Right cardiac atrium (tissue), 5 donors: ENCODE measurements at regions not wholly inside any gene's neighbourhood (a gene's known extent, or its start where the extent isn't known, plus 50 kb on each side); places are given as distances from the start of the nearest gene placed in this dataset.

Experiments
- ATAC-seq, 2 donors: fragments of 200-7000 bp; cut with Tn5 transposase; one replicate each; pipeline versions ENCODE4 v1.8.0 to v1.9.1; 2020; ENCODE audit warnings: moderate library complexity in 2 of 2, mild to moderate bottlenecking in 1 of 2
- DNase-seq, 3 donors: peaks; one replicate each; pipeline ENCODE4 v3.0.0-alpha.2; 2020
- H3K27ac ChIP-seq: one replicate; pipeline ENCODE4 v1.5.1; 2013; ENCODE audit warnings: mild to moderate bottlenecking, low read length, control low read depth, moderate library complexity
- H3K27me3 ChIP-seq: one replicate; pipeline ENCODE4 v1.6.1; 2013; ENCODE audit not compliant: control insufficient read depth, insufficient read depth
- H3K4me1 ChIP-seq: one replicate; pipeline ENCODE4 v1.6.1; 2013; ENCODE audit warnings: low read length; ENCODE audit not compliant: control insufficient read depth, insufficient read depth
- H3K4me3 ChIP-seq: one replicate; pipeline ENCODE4 v1.5.1; 2013; ENCODE audit warnings: low read length, control low read depth
- H3K9me3 ChIP-seq: one replicate; pipeline ENCODE4 v1.6.1; 2013; ENCODE audit warnings: low read length; ENCODE audit not compliant: control insufficient read depth
- WGBS: extraction: QIAGEN DNeasy Blood & Tissue Kit; methylation state at CpG from one replicate; pipeline ENCODE4 v1.1.7; 2013; 5-methylcytosine and 5-hydroxymethylcytosine counted together
- intact Hi-C, 4 donors: fragments of 100-400 bp; cut with DNase I; formaldehyde crosslinking; loops; one replicate each; pipeline versions ENCODE4 v1.11.0 to v1.14.0; 2022 to 2023
- donor health status: healthy with polysubstance abuse.
- donor health status: DM: no; HTN: yes; CAD: no.
- donor health status: DM: no; HTN: no; CAD: no.
- donor health status: DM: no; HTN: yes; CAD: no; lungs with severe emphysema.
- donor health status: DM: yes; HTN: yes; CAD: no.

GRCh38 chr3:13174803-13175135 lies 101.5 kb upstream of the IQSEC1 start:
- no peak overlapping the region for H3K4me3 ChIP-seq
- H3K9me3 ChIP-seq = no peaks in the 10 kb centered on the region
- no peak for ATAC-seq
- intact Hi-C loops = no loop called here
- no peak overlapping the region for H3K27ac ChIP-seq
- H3K27me3 ChIP-seq = no peaks in the 10 kb centered on the region
- 81% methylated on average over 6 of the region's 6 CpGs for WGBS
- no peaks in the 10 kb centered on the region for H3K4me1 ChIP-seq
- no peak for DNase-seq

- intact Hi-C loops = no loop called here
- peak in 1 of 2 donors; percentile 11 for ATAC-seq
- no peak for DNase-seq
- Histone ChIP-seq H3K27me3 (no peaks in the 10 kb centered on the region), H3K4me3 (no peak overlapping the region), H3K9me3 (no peaks in the 10 kb centered on the region), H3K4me1 (no peaks in the 10 kb centered on the region), H3K27ac (no peak overlapping the region)
- WGBS = 82% methylated on average over 17 of the region's 17 CpGs
These were observed 101.0 kb upstream of the IQSEC1 start for GRCh38 chr3:13174011-13174802.

GRCh38 chr3:13173186-13173585 lies 100.0 kb upstream of the IQSEC1 start:
- 69% methylated on average over 6 of the region's 6 CpGs for WGBS
- intact Hi-C loops = no loop called here
- Histone ChIP-seq H3K4me1 (no peaks in the 10 kb centered on the region), H3K4me3 (no peak overlapping the region), H3K9me3 (no peaks in the 10 kb centered on the region), H3K27ac (no peak overlapping the region), H3K27me3 (no peaks in the 10 kb centered on the region)
- peak in 1 of 2 donors; percentile 16 for ATAC-seq
- no peak for DNase-seq

DNA sequence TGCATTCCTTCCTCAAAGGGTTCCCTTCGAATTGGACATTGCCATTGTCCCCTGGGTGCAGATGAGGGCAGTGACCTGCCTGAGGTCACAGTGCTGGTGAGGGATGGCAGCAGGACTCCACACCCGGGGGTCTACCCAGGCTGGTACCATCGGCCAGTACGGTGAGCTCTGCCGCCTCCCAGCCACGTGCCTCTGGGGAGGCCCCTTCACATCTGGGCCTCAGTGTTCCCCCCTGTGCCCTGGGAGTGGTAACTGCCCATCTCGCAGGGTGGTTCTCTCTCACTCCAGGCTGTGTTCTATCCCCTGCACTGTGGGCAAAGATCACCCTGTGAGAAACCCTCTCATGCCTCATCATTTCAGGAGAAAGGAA lies 99.4 kb upstream of the IQSEC1 start:
- Histone ChIP-seq H3K27me3 (no peaks in the 10 kb centered on the region), H3K4me1 (no peaks in the 10 kb centered on the region), H3K27ac (no peak overlapping the region), H3K9me3 (no peaks in the 10 kb centered on the region), H3K4me3 (no peak overlapping the region)
- 86% methylated on average over 7 of the region's 7 CpGs for WGBS
- no peak for DNase-seq
- no peak for ATAC-seq
- intact Hi-C loops = no loop called here

DNA sequence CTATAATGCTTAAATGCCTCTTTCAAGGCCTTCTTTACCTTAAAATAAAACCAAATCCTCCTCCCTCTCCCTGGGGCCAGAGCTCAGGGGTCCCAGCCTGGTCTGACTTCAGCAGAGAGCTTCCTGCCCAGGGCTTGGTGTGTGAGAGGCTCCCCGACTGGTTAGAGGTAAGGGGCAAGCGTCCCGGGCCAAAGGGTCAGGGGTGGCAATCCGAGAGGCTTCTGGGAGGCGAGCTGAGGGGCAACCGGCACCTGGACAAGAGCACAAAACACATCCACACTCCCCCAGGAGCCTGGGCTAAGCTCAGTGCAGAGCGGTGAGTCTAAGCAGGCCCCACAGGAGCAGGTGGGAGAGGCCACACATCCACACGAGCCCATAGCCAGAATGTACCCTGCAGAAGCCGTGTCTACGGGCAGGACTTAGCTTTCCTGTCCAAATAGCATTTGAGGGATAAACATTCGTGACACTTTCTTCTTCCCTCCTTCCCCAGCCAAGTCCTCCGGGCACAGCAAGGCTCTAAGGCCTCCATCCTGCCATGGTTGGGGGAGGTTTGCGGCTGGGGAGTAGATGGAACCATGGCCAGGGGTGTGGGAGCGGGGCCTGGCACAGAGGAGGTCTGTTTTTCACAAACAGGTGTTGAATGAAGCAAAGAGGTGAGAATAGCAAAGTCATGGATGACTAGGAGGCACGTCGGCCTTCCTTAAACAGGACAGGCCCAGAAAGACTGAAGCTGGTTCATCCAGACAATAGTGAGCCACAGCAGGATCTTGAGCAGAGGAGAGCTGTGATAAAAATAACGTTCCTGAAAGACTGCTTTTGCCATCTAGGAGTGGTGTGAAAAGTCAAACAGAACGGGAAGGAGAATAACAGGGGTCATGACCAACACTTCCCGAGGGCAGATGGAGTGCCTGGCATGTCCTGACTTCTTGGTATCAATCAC lies 98.7 kb upstream of the IQSEC1 start:
- DNase-seq (no peak), ATAC-seq (no peak)
- intact Hi-C loops = no loop called here

DNA sequence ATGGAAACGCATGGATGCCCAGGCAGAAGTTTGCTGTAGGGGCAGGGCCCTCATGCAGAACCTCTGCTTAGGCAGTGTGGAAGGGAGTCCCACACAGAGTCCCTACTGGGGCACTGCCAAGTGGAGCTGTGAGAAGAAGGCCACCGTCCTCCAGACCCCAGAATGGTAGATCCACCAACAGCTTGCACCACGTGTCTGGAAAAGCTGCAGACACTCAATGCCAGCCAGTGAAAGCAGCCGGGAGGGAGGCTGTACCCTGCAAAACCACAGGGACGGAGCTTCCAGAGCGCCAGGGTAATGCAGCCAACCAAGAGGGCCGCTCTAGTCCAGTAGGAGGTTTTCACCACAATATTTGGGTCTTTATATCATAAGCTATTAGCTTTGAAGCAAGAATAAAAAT lies 97.1 kb upstream of the IQSEC1 start:
- Histone ChIP-seq H3K4me1 (no peaks in the 10 kb centered on the region), H3K27me3 (no peaks in the 10 kb centered on the region), H3K9me3 (no peaks in the 10 kb centered on the region), H3K4me3 (no peak overlapping the region), H3K27ac (no peak overlapping the region)
- no peak for ATAC-seq
- DNase-seq = no peak
- 81% methylated on average over 7 of the region's 7 CpGs for WGBS
- intact Hi-C loops = no loop called here

More for the DNA sequence above, 98.7 kb upstream of the IQSEC1 start:
- WGBS = 80% methylated on average over 19 of the region's 19 CpGs
- Histone ChIP-seq H3K27me3 (no peaks in the 10 kb centered on the region), H3K4me3 (no peak overlapping the region), H3K9me3 (no peaks in the 10 kb centered on the region), H3K4me1 (no peaks in the 10 kb centered on the region), H3K27ac (no peak overlapping the region)

DNA sequence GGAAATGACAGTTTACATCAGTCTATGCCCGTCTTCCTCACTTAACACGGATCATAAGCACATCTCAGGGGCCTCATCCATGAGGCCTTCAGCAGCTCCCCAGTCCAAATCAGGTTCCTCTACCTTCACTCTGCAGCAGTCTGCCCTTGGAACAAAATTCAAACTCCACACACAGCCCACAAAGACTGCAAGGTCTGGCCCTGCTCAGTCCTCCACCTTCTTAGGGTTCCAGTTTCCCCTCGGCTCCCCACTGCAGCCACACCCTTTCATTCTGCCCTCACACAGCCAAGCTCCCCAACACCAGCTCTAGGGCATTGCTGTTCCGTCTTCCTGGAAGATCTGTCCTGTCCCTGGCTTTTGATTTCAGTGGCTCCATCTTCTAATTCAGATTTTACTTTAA lies 95.2 kb upstream of the IQSEC1 start:
- DNase-seq = no peak

GRCh38 chr3:13167829-13168228 lies 94.6 kb upstream of the IQSEC1 start:
- 89% methylated on average over 2 of the region's 2 CpGs for WGBS
- Histone ChIP-seq H3K9me3 (no peaks in the 10 kb centered on the region), H3K27ac (no peak overlapping the region), H3K27me3 (no peaks in the 10 kb centered on the region), H3K4me1 (no peaks in the 10 kb centered on the region), H3K4me3 (no peak overlapping the region)
- no peak for ATAC-seq
- intact Hi-C loops = no loop called here
- DNase-seq = no peak

More for the DNA sequence above, 95.2 kb upstream of the IQSEC1 start:
- Histone ChIP-seq H3K9me3 (no peaks in the 10 kb centered on the region), H3K27ac (no peak overlapping the region), H3K4me1 (no peaks in the 10 kb centered on the region), H3K4me3 (no peak overlapping the region), H3K27me3 (no peaks in the 10 kb centered on the region)
- no peak for ATAC-seq
- intact Hi-C loops = no loop called here
- 81% methylated on average over 4 of the region's 4 CpGs for WGBS

DNA sequence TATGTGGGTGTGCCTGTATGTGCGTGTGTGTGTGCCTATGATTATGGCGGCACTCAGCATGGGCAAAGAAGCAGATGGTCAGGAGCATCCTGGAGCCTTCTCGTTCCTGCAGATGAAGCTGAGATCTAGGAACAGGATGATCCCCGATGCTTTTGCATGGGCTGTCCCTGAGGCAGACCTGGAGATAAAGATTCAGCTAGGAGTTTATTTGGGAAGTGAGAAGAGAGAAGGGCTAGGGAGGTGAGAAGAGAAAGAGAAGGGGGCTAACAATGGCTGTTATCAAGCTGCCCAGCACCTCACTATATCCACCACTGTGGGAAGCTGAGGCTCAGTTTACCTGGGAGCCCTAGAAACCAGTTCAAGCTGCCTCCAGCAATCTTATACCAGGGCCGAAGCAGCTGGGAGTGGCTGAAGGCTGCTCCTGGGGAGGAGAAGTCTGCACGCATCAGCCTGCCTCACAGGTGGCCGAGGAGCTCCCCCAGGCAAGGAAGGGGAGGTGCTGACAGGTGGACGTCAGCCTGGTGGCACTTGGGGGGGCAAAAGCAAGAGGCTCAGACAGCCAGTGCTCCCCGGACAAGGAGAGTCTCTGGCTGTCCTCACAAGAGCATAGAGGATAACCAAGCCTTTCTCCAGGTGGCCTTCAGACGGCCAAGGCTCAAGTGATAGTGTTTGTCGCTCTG lies 94.0 kb upstream of the IQSEC1 start:
- DNase-seq = peak in 1 of 3 donors; percentile 41
- H3K4me3 ChIP-seq = no peak overlapping the region
- no peaks in the 10 kb centered on the region for H3K4me1 ChIP-seq
- ATAC-seq = no peak
- H3K27me3 ChIP-seq = no peaks in the 10 kb centered on the region
- no peaks in the 10 kb centered on the region for H3K9me3 ChIP-seq
- intact Hi-C loops = no loop called here
- no peak overlapping the region for H3K27ac ChIP-seq
- 73% methylated on average over 11 of the region's 11 CpGs for WGBS

GRCh38 chr3:13166243-13167063 lies 93.2 kb upstream of the IQSEC1 start:
- 78% methylated on average over 13 of the region's 13 CpGs for WGBS
- intact Hi-C loops = no loop called here
- Histone ChIP-seq H3K9me3 (no peaks in the 10 kb centered on the region), H3K4me1 (no peaks in the 10 kb centered on the region), H3K27me3 (no peaks in the 10 kb centered on the region), H3K4me3 (no peak overlapping the region), H3K27ac (no peak overlapping the region)
- DNase-seq = no peak
- no peak for ATAC-seq
